AG08396 (cell line): ENCODE measurements at regions not wholly inside any gene's neighbourhood (a gene's known extent, or its start where the extent isn't known, plus 50 kb on each side); places are given as distances from the start of the nearest gene placed in this dataset.
A peak's percentile ranks its signal among the peaks of the same experiment; 100 is the strongest.
"Not testable (repeated sequence)": the region's sequence is repeated elsewhere in the genome, so short reads cannot be mapped to it uniquely, and the experiment has no call there.

Source experiments
- DNase-seq: peaks from one replicate; pipeline ENCODE4 v3.0.0; 2012; ENCODE audit warnings: low spot score, mixed read lengths

- DNase-seq: no peak
Measured at GRCh38 chr2:130289780-130290179, 52.9 kb upstream of the IMP4 start.

- DNase-seq: no peak
Measured at GRCh38 chr2:130288467-130289403, 54.0 kb upstream of the IMP4 start.

DNA sequence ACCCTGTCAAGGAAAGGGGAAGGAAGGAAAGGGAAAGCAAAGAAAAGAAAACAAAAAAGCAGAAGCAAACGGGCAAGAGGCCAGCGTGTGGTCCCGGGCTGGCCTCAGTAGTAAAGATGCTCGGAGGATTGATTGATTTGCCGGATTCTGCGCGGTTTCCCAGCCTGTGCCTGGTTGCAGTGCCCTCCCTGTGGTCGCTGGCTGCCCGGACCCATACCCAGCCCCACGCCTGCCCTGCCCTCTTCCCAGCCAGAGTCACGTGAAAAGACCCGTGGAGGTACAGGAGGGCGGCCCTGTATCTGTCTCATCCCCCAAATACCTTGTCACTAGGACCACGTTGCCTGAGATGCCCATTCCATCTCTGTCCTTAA is 55.1 kb upstream of the IMP4 start:
- no peak for DNase-seq

- no peak for DNase-seq
Measured at GRCh38 chr2:130286983-130287655, 55.6 kb upstream of the IMP4 start.

GRCh38 chr2:130283341-130283869 is 59.3 kb upstream of the IMP4 start:
- not testable (repeated sequence) for DNase-seq

- DNase-seq: not testable (repeated sequence)
Measured at GRCh38 chr2:130279551-130279950, 63.1 kb upstream of the IMP4 start.

- not testable (repeated sequence) for DNase-seq
Measured at GRCh38 chr2:130268333-130268732, 70.1 kb upstream of the TUBA3E start.

- DNase-seq: not testable (repeated sequence)
Measured at GRCh38 chr2:130267572-130267971, 69.3 kb upstream of the TUBA3E start.

DNA sequence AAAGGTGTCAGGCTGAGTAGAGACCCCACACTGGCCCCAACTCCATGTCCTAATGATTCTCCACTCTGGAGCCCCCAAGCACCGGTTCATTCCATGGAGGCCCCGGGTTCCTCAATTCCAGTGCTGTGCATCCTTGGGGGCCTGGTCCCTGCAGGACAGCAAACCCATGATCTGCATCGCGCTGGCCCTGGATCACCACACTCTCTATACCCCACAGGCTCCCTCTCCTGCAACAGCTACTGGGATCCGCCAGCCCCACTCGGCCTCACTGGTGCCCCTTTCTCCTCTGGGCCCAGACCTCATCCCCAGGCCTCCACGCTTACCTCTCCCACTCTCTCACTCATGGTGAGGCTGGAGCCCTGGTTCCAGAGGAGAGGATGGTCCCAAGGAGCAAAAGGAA is 68.6 kb upstream of the TUBA3E start:
- DNase-seq: not testable (repeated sequence)

DNA sequence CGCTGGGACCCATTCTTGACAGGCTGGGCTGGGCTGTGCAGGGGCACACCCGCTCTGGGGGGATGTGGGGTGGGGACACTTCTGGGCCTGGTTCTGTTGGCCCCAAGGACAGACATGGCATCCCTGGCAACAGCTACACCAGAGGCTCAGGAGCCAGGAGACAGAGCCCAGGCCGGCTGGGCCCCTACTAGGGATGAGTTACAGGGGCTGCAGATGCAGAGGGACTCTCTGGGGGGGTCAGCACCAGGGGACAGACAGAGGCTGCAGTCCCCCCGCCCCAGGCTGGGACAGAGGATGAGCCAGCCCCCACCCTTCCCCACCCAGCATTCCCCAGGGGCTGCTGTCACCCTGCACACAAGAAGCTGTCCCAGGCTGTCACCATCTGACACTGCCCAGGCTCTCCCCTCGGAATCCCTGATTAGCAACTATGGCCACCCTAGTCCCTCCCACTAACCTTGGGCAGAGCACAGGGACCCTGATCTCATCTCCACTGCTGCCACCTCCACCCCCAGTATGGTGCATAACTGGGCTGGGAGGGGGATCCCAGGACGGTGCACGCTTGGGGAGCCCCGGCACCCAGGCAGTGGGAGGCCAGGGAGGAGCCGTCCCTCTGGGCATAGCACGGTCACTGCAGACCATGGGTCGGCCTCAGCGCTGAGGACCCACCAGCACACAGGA is 67.5 kb upstream of the TUBA3E start:
- DNase-seq: not testable (repeated sequence)

DNA sequence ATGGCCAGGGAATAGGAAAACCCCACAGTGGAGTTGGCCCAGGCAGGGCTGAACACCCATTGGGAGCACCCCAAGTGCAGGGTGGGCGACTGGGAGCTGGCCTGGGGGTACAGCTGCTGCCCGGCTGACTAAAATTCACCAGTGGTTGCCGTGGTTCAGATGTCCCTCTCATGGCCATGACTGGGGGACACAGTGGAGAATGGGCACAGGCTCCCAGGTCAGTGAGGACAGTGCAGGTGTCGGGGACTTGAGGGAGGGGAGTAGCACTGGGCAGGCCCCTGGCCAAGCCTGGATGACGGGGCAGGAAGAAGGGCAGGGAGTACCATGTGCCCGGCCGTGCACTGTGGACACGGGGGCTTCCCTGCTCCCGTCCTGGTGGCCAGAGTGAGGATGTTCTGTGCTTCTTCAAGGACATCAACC is 66.7 kb upstream of the TUBA3E start:
- not testable (repeated sequence) for DNase-seq

GRCh38 chr2:130264501-130264900 is 66.3 kb upstream of the TUBA3E start:
- no peak for DNase-seq

DNA sequence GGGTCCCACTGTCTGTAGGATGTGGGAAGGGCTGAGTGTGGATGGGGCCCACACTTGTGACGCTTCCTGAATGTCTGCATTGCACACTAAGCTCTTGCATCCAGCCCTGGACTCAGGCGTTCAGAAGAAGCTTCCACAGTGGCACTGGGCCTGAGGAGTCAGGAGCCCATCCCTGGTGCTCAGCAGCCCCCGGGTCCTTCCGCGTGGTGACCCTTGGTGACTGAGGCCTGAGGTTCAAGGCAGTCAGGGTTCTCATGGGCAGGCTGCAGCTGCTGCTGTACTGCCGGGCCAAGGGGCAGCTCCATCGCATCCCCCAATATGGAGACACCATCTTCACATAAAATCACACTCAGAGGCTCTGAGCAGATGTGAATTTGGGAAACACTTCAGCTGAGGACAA is 65.8 kb upstream of the TUBA3E start:
- DNase-seq: no peak

DNA sequence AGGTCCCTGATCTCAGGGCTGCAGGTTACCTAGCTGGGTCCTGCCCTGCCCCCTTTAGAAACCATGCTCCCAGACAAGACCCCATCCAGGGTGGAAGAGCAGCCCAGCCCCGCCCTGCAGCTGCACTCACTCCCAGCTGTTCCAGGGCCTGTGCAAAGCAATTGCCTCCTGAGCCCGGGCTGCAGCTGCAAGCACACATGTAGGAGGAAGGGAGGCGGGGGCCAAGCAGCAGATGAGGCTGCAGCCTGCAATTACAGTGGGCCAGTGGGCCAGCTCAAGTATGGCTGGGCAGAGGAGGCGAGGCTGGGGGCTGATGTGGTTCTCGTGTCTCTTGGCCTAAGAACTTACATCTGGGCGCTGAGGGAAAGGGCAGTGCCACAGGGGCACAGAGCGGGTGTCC is 65.4 kb upstream of the TUBA3E start:
- no peak for DNase-seq

DNA sequence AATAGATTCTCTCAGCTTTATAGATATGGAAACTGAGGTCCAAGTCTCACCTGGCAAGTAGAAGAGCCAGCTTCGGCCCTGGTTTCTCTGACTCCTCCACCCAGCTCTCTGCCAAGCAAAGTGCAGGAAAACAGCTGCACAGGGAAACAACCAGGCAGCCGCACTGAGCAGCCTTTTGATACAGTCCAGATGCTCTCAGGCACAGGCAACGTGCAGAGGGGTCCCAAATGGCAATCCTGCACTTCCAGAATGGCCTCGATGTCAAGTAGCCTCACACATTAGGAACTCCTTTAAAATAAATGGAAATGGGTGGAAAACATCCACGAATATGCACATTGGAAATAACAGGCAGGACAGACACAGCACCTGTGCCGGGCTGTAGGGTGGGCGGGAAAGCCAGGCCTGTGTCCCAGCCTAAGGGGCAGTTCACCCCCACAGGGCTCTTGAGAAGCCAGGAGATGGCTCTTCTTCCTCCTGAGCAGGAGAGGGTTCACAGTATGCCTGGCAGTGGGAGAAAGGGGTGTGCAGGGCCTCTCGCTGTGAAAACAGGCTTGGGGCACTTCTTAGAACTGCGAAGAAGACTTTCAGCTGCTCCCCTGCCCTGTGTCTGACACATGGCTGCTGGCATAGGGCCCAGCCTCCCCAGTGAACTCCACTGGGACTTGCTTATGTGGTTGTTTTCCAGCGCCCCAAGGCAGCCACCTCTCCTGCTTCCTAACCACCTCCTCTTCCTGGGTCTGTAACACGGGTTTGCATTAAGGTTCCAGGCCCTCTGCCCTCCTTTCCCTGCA is 63.9 kb upstream of the TUBA3E start:
- no peak for DNase-seq

DNA sequence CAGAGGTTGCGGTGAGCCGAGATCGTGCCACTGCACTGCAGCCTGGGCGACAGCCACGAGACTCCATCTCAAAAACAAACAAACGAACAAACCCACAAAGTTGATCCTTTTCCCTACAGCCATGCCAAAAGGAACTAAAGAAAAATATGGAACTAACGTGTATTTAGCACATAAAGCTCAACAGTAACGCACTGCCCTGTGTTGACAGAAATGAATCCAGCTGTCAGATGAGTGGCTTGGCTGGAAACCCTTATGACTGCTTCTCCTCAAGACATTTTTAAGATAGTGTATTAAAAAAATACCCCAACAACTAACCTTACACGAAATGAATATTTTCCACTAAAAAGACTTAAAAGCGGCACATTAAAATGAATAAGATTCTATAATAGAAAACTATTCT is 62.9 kb upstream of the TUBA3E start:
- no peak for DNase-seq

- DNase-seq: no peak
Measured at GRCh38 chr2:130259594-130259993, 61.4 kb upstream of the TUBA3E start.

DNA sequence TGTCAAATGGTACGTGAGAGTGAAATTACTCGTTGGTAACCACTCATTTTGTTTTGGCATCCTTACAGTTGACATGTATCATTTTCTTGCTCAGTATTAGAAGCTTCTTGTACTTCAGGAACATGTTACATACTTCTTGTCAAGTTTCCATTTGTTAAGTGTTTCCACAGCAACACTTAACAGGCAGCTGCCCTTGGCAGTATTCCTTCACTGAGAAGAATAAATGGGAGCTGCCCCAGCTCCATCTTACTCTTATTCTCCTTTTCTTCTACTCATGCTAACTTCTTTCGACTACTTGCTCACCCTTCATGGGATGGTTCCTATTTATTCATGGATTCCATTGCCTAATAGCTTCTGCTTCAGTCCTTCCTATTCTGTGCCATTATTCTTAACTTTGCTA is 60.1 kb upstream of the TUBA3E start:
- DNase-seq: no peak

DNA sequence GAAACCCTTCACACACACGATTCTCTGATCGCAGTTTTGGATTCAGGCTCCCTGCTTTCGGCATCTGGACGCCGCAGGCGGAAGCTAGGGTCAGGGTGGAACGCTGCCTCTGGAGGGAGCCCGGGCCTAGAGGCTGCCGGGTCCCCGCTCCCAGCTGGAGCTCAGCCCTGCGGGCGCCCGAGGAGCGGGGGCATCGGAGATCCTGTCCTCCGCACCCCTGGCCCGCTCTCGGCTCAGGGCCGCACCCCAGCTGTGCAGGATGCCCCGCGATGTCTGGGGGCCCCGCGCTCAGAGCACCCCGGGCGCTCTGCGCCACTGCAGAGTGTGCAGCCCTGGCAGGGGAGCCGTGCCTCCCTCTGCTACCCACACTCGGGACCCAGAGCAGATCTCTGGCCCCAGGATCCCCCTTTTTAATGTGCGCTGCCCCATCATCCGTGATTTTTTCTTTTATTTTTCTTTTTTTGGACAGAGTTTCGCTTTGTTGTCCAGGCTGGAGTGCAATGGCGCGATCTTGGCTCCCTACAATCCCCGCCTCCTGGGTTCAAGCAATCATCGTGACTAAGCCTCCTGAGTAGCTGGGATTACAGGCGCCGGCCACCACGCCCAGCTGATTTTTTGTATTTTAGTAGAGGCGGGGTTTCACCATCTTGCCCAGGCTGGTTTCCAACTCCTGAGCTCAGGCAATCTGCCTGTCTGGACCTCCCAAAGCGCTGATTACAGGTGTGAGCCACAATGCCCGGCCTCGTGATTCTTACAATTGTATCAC is 54.8 kb upstream of the TUBA3E start:
- peak; percentile 64 for DNase-seq

DNA sequence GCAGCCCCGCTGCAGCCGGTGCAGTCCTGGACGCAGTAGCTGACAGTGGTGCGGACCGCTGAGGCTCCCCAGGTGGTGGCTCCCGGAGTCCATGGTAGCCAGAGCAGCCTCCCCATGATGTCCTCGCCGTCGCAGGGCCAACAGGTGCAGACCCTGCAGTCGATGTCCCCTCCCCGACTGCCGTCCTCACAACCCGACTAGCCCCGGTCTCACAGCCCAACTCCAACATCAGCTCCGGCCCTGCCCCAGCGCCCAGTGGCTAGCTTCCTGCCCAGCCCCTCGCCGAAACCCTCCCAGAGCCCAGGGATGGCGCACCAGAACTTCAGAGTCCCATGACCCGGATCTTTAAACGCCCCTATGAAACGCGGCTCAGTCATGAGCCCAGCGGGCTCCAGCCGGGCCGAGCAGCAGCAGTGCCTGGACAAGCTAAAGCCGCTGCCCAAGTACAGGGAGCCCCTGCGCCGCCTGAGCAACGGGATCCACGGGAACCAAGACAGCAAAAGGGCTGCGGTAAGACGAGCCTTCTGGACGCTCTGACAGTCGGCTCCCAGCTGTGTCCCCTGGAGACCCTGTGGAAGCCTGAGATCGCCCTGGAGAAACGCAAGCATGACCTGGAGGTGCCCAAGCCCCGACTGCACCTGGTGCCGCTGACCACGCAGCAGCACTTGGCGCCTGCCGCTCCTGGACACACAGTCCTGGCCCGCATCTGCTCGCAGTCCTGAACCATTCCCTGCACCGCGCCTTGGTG is 53.8 kb upstream of the TUBA3E start:
- DNase-seq: no peak
